ENCODE measurements at regions not wholly inside any gene's neighbourhood (a gene's known extent, or its start where the extent isn't known, plus 50 kb on each side); places are given as distances from the start of the nearest gene placed in this dataset.

DNA sequence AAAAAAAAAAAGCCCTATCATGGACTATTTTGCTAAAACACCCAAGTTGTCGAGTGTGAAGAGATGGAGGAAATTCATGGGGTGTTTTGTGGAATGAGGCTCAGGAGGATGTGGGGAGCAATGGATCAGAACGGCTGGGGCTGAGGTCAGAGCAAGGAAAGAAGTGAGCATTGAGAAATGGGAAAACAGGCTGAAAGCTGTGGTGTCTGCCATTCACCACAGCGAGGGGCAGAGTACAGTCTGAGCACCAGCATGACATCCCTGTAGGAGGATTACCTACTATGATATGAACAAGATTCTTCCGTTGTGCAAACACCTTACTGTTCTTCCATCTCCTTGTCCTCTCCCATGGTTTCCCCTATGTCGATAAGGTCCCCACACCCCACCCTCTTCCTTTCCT lies 193.1 kb downstream of the TMEM114 start:
- Histone ChIP-seq H3K27ac (ENCODE audit: low read length) (no peak overlapping the region), H3K4me1 (ENCODE audit: control insufficient read depth, low read depth, low read length) (no peaks in the 10 kb centered on the region)

DNA sequence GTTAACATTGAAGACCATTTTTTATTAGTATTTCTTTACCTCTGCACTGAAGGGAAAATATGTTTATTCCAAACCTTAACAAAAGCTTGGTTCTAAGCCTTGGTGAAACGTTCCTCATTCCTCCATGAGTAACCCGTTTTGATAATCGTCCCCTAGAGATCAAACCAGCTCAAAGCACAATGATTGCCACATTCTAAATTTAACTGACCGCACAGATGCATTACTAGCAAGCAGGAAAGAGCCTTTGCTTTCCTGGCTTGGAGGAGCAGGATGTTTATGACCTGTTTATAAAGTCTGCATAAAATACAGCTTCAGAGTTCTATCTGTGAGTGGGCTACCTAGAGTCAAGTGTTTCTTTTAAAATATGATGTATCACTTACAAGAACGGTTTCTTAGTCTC lies 193.8 kb downstream of the TMEM114 start:
- no peaks in the 10 kb centered on the region for H3K27me3 ChIP-seq (ENCODE audit: control insufficient read depth, insufficient read depth, low read length)
- no peak overlapping the region for H3K9ac ChIP-seq (ENCODE audit: low read length)
- H3K4me3 ChIP-seq (ENCODE audit: low read length), result no peak overlapping the region
- H3K9me3 ChIP-seq (ENCODE audit: control insufficient read depth, low read depth, low read length), result no peaks in the 10 kb centered on the region
- no peaks in the 10 kb centered on the region for H3K4me1 ChIP-seq (ENCODE audit: control insufficient read depth, low read depth, low read length)
- no peak overlapping the region for H3K27ac ChIP-seq (ENCODE audit: low read length)
- H3K36me3 ChIP-seq (ENCODE audit: control insufficient read depth, low read depth, low read length), result no peaks in the 10 kb centered on the region

More for the DNA sequence above, 193.1 kb downstream of the TMEM114 start:
- H3K9ac ChIP-seq (ENCODE audit: low read length), result no peak overlapping the region
- no peaks in the 10 kb centered on the region for H3K9me3 ChIP-seq (ENCODE audit: control insufficient read depth, low read depth, low read length)
- no peak overlapping the region for H3K4me3 ChIP-seq (ENCODE audit: low read length)
- no peaks in the 10 kb centered on the region for H3K36me3 ChIP-seq (ENCODE audit: control insufficient read depth, low read depth, low read length)
- no peaks in the 10 kb centered on the region for H3K27me3 ChIP-seq (ENCODE audit: control insufficient read depth, insufficient read depth, low read length)

DNA sequence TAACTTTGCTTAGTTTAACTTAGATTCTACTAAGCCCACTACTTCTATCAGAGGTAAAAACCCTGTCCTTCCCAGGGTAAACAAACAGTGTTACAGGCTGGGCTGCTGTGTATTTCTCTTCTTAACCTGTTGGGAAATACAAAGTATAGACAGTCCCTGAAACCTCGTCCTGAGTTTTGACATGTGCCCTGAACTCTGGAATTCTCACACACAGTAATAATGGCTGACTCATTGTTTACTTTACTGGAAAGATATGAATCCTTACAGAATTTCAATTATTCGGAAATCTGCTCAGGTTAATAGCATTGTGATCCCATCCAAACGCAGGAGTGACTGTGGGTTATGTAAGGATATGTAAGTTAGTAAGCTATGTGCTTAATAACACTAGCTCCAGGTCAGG lies 199.1 kb downstream of the TMEM114 start:
- H3K4me1 ChIP-seq (ENCODE audit: control insufficient read depth, low read depth, low read length), result no peaks in the 10 kb centered on the region
- no peaks in the 10 kb centered on the region for H3K27me3 ChIP-seq (ENCODE audit: control insufficient read depth, insufficient read depth, low read length)
- no peak overlapping the region for H3K4me3 ChIP-seq (ENCODE audit: low read length)
- H3K9me3 ChIP-seq (ENCODE audit: control insufficient read depth, low read depth, low read length), result no peaks in the 10 kb centered on the region
- H3K9ac ChIP-seq (ENCODE audit: low read length), result no peak overlapping the region
- H3K36me3 ChIP-seq (ENCODE audit: control insufficient read depth, low read depth, low read length), result no peaks in the 10 kb centered on the region
- no peak overlapping the region for H3K27ac ChIP-seq (ENCODE audit: low read length)

DNA sequence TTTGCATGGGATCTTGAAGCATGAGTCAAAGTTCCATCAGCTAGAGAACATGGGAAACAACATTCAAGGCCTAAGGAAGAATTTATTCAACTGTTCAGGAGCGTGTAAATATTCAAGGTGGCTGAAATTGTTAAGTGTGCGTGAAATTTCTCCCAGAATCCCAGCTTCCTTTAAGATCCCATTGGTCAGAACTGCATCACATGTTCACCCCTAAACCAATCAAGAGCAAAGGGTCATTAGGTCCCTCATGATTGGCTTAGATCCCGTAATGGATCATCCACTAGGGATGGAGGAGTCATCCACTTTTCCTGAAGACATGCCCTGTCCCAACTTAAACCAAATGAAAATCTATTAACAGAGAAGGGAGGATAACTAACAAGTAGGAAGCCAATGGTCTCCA lies 201.6 kb downstream of the TMEM114 start:
- H3K4me1 ChIP-seq (ENCODE audit: control insufficient read depth, low read depth, low read length), result no peaks in the 10 kb centered on the region
- H3K27ac ChIP-seq (ENCODE audit: low read length), result no peak overlapping the region
- no peak overlapping the region for H3K4me3 ChIP-seq (ENCODE audit: low read length)
- no peaks in the 10 kb centered on the region for H3K9me3 ChIP-seq (ENCODE audit: control insufficient read depth, low read depth, low read length)
- no peaks in the 10 kb centered on the region for H3K27me3 ChIP-seq (ENCODE audit: control insufficient read depth, insufficient read depth, low read length)
- H3K9ac ChIP-seq (ENCODE audit: low read length), result no peak overlapping the region
- H3K36me3 ChIP-seq (ENCODE audit: control insufficient read depth, low read depth, low read length), result no peaks in the 10 kb centered on the region

DNA sequence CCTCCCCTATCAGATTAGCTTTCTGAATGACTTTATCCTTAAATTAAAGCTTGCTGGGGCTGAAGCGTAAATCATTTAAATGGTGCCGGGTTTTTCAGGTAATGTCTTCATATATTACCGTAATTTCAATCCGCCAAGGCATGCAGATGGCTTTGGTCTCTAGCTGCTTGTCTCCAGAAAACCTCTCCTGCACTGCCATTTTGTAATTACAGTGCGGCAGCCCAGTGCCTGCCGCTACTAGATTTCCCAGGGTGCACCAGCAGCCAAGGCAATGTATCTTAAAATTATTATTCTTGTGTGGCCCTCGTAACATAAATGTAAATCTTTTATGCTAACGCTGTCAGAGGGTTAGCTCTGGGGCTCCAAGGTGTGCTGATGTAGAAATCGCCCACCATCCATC lies 208.5 kb downstream of the TMEM114 start:
- Histone ChIP-seq H3K9me3 (ENCODE audit: control insufficient read depth, low read depth, low read length) (no peaks in the 10 kb centered on the region), H3K27ac (ENCODE audit: low read length) (no peak overlapping the region), H3K4me1 (ENCODE audit: control insufficient read depth, low read depth, low read length) (no peaks in the 10 kb centered on the region), H3K4me3 (ENCODE audit: low read length) (no peak overlapping the region), H3K36me3 (ENCODE audit: control insufficient read depth, low read depth, low read length) (no peaks in the 10 kb centered on the region), H3K27me3 (ENCODE audit: control insufficient read depth, insufficient read depth, low read length) (no peaks in the 10 kb centered on the region), H3K9ac (ENCODE audit: low read length) (no peak overlapping the region)

DNA sequence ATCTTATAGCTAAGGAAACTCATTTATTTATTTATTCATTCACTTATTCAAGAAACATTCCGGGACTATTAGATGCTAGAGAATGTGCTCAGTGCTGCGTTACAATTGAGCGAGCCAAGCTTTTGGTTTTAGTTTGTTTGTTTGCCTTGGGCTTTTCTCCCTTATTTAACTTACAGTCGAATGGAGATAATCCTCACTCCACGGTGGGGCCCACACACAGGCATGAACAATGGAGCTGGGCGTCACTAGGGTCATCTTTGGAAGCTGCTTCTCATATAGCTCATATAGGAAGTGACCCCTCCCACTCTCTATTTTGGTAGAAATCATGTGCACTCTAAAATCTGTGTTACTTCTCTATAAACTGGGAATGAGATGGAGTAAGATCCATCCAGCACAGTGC lies 210.0 kb downstream of the TMEM114 start:
- Histone ChIP-seq H3K4me3 (ENCODE audit: low read length) (no peak overlapping the region), H3K27ac (ENCODE audit: low read length) (no peak overlapping the region), H3K9me3 (ENCODE audit: control insufficient read depth, low read depth, low read length) (no peaks in the 10 kb centered on the region), H3K27me3 (ENCODE audit: control insufficient read depth, insufficient read depth, low read length) (no peaks in the 10 kb centered on the region), H3K4me1 (ENCODE audit: control insufficient read depth, low read depth, low read length) (no peaks in the 10 kb centered on the region), H3K36me3 (ENCODE audit: control insufficient read depth, low read depth, low read length) (no peaks in the 10 kb centered on the region), H3K9ac (ENCODE audit: low read length) (no peak overlapping the region)

DNA sequence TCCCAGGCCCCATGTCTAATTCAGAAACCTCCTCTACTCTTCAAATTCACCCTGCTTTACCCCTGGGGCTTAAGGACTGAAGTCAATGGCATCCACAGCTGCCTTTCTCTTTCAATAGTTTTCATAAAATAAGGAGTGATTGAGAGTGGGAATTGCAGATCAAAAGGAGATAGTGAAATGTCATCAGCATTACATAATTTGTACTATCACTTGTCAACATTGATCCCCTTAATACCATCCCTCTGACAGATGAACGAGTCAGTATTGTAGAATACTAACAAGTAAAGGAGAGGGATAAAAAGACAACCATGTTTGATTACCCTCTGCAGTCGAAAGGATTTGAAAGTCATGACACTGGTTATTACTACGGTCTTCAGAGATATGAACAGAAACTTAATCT lies 212.4 kb downstream of the TMEM114 start:
- no peaks in the 10 kb centered on the region for H3K9me3 ChIP-seq (ENCODE audit: control insufficient read depth, low read depth, low read length)
- H3K9ac ChIP-seq (ENCODE audit: low read length), result no peak overlapping the region
- no peak overlapping the region for H3K27ac ChIP-seq (ENCODE audit: low read length)
- no peaks in the 10 kb centered on the region for H3K36me3 ChIP-seq (ENCODE audit: control insufficient read depth, low read depth, low read length)
- H3K4me3 ChIP-seq (ENCODE audit: low read length), result no peak overlapping the region
- no peaks in the 10 kb centered on the region for H3K27me3 ChIP-seq (ENCODE audit: control insufficient read depth, insufficient read depth, low read length)
- H3K4me1 ChIP-seq (ENCODE audit: control insufficient read depth, low read depth, low read length), result peaks cover 4% of the 10 kb centered on the region

DNA sequence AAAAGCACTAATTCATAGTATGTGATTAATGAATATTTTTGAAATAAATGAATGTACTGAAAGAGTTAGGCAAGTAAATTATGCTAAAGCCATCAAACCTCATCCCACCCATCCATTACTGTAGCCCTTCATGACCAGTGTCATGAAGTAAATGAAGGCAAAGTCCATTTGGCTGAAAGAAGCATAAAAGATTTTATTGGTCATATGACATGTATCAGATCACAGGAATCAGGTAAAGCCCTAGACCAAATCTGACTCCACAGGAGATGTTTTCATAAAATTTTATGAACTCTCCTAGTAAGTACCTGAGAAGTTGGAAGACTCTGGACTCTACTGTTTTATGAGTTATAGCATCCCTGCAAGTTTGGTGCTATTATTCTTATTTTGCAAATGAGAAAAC lies 213.5 kb downstream of the TMEM114 start:
- no peaks in the 10 kb centered on the region for H3K36me3 ChIP-seq (ENCODE audit: control insufficient read depth, low read depth, low read length)
- H3K9ac ChIP-seq (ENCODE audit: low read length), result no peak overlapping the region
- peaks cover 4% of the 10 kb centered on the region for H3K4me1 ChIP-seq (ENCODE audit: control insufficient read depth, low read depth, low read length)

DNA sequence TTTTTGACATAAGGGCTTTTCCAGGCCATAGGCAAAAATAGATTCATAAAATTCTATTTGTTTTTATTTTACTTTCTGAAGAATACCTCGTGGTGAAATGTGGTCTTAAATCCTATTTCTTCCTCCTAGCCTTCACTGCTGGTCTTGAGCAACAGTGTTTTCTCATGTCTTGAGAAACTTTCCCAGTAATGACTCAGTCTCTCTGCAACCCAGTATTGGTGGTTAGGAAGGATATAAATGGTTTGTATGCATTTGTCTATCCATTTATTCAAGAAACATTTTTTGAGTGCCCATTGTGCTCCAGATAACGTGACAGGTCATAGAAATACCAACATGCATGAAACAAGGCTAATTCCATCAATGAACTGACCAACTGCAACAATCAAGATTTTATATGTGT lies 213.9 kb downstream of the TMEM114 start:
- Histone ChIP-seq H3K36me3 (ENCODE audit: control insufficient read depth, low read depth, low read length) (no peaks in the 10 kb centered on the region), H3K9ac (ENCODE audit: low read length) (no peak overlapping the region), H3K27me3 (ENCODE audit: control insufficient read depth, insufficient read depth, low read length) (no peaks in the 10 kb centered on the region), H3K9me3 (ENCODE audit: control insufficient read depth, low read depth, low read length) (no peaks in the 10 kb centered on the region), H3K27ac (ENCODE audit: low read length) (no peak overlapping the region), H3K4me1 (ENCODE audit: control insufficient read depth, low read depth, low read length) (peaks cover 4% of the 10 kb centered on the region), H3K4me3 (ENCODE audit: low read length) (no peak overlapping the region)

More for the DNA sequence above, 213.5 kb downstream of the TMEM114 start:
- Histone ChIP-seq H3K4me3 (ENCODE audit: low read length) (no peak overlapping the region), H3K9me3 (ENCODE audit: control insufficient read depth, low read depth, low read length) (no peaks in the 10 kb centered on the region), H3K27me3 (ENCODE audit: control insufficient read depth, insufficient read depth, low read length) (no peaks in the 10 kb centered on the region), H3K27ac (ENCODE audit: low read length) (no peak overlapping the region)

DNA sequence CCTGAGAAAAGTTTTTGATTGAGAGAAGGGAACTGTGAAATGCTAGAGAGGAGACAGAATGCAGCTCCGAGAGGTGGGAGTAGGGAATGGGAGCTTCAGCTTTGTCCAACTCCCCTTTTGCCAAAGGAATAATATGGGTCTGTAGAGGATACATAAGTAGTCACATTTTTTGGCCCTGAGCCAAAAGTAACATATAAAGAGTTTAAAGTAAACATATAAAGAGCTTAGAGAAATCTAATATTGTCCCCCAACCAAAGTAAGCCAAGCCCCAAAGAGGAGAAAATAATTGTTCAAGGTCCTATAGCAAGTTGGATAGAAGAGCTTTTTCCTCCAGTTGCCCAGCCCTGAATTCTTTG lies 215.1 kb downstream of the TMEM114 start:
- no peaks in the 10 kb centered on the region for H3K27me3 ChIP-seq (ENCODE audit: control insufficient read depth, insufficient read depth, low read length)
- H3K9me3 ChIP-seq (ENCODE audit: control insufficient read depth, low read depth, low read length), result no peaks in the 10 kb centered on the region
- H3K4me3 ChIP-seq (ENCODE audit: low read length), result no peak overlapping the region

DNA sequence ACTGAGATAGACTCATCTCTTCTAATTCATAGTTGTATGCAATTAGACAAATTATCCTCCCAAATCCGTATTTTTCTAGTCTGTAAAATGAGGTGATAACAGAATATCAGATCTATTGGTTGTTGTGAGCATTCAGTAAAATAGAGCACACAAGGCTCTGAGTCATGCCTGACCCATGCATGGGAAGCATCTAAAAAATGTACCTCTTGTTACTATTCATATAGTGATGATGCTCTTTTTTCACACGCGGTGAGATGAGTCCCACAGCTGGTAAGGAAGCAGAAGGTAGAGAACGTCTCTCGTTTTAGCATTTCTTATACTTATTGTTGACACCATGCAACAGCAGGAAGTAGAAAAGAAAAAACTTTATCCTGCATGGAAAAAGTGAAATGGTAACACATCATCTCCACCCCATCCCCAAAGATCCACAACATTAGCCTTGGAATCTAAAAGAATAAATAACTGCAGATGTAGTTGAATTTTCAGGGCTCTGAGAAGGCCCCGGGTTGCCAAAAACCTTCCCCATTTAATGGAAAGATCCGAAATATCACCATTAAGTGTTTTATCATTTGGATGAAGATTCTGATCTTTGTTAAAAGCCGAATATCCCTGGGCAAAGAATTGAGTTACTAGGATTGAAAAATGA lies 215.6 kb downstream of the TMEM114 start:
- no peaks in the 10 kb centered on the region for H3K36me3 ChIP-seq (ENCODE audit: control insufficient read depth, low read depth, low read length)
- H3K4me1 ChIP-seq (ENCODE audit: control insufficient read depth, low read depth, low read length), result peaks cover 14% of the 10 kb centered on the region
- no peak overlapping the region for H3K27ac ChIP-seq (ENCODE audit: low read length)
- no peaks in the 10 kb centered on the region for H3K9me3 ChIP-seq (ENCODE audit: control insufficient read depth, low read depth, low read length)
- H3K9ac ChIP-seq (ENCODE audit: low read length), result no peak overlapping the region
- no peaks in the 10 kb centered on the region for H3K27me3 ChIP-seq (ENCODE audit: control insufficient read depth, insufficient read depth, low read length)
- H3K4me3 ChIP-seq (ENCODE audit: low read length), result no peak overlapping the region

More for the DNA sequence above, 215.1 kb downstream of the TMEM114 start:
- Histone ChIP-seq H3K27ac (ENCODE audit: low read length) (no peak overlapping the region), H3K4me1 (ENCODE audit: control insufficient read depth, low read depth, low read length) (peaks cover 12% of the 10 kb centered on the region), H3K36me3 (ENCODE audit: control insufficient read depth, low read depth, low read length) (no peaks in the 10 kb centered on the region), H3K9ac (ENCODE audit: low read length) (no peak overlapping the region)

DNA sequence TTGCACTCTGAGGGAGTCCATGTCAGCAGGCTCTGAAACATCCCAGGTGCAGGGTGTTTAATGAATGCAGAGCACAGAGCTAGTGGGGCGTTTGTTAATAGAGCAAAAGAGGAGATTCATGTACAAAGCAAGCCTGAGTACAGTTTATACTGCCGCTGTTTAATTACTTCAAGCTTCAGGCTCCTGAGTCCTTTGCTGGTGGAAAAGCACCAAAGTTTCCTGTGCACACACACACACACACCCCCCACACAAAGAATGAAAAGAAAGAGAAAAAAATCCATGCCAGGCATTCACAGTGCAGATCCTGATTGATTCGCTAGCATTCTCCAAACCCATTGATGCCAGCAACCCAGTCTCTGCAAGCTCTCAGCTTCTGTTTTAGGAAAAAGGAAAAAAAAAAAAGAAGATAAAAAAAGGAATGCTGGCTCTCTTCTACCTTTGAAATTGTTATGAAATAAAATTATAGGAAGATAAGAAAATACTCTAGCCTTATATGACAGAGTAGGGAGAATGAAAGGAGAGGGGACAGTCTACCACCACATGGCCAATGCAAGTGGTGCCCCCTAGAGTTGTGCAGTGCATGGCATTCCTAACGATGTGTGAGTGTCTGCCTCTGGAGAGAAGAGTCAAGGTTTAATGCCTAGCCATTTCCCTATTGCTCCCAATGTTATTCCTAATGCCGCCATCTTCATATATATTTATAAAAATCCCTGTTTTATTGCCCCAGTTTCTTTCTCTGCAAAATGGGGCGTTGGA lies 216.5 kb downstream of the TMEM114 start:
- H3K4me3 ChIP-seq (ENCODE audit: low read length), result no peak overlapping the region
- no peaks in the 10 kb centered on the region for H3K36me3 ChIP-seq (ENCODE audit: control insufficient read depth, low read depth, low read length)
- H3K9me3 ChIP-seq (ENCODE audit: control insufficient read depth, low read depth, low read length), result no peaks in the 10 kb centered on the region
- H3K9ac ChIP-seq (ENCODE audit: low read length), result no peak overlapping the region
- H3K27me3 ChIP-seq (ENCODE audit: control insufficient read depth, insufficient read depth, low read length), result no peaks in the 10 kb centered on the region
- H3K27ac ChIP-seq (ENCODE audit: low read length), result no peak overlapping the region
- H3K4me1 ChIP-seq (ENCODE audit: control insufficient read depth, low read depth, low read length), result peaks cover 14% of the 10 kb centered on the region

Data from iPS-18a (cell line).